Hindlimb muscle (tissue), 1 donor: ENCODE measurements at regions not wholly inside any gene's neighbourhood (a gene's known extent, or its start where the extent isn't known, plus 50 kb on each side); places are given as distances from the start of the nearest gene placed in this dataset.

ENCODE experiments used
- DNase-seq: peaks from one replicate; pipeline ENCODE4 v3.0.0-alpha.2; 2013

DNA sequence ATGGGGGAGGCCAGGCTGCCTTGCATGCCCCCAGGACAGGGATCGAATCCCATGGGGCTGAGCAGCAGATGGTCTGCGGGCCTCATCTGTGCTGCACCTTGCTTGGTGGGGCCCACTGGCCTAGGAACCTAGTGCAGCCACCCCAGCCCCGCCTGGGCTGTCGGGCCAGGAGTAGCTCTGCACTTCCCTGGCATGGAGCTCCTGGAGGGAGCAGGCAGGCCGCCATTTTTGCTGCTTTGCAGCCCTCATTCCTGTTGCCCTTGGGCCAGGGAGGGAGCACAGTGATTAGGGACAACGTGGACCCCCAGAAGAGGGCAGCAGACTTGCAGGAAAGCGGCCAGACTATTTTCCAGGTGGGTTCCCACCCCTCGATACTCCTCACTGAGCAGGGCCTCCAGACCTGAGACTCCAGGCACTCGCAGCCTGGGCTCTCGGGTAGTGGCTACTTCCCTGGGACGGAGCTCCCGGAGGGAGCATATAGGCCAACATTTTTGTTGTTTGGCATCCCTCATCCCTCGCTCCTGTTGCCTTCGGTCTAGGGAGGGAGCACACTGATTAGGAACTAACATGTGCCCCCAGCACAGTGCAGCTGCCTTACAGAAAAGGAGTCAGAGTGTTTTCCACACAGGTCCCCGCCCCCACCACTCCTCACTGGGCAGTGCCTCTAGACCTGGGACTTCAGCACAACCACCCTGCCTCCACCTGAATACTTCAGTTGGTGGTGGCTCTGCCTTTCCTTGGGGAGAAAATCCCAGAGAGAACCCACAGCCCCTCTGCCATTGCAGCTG lies 99.5 kb downstream of the MAIP1 start:
- no peak for DNase-seq

- no peak for DNase-seq
Observed at GRCh38 chr2:200056105-200056504, 100.7 kb downstream of the MAIP1 start.

- DNase-seq, result no peak
Observed at GRCh38 chr2:200063155-200063554, 107.8 kb downstream of the MAIP1 start.

DNA sequence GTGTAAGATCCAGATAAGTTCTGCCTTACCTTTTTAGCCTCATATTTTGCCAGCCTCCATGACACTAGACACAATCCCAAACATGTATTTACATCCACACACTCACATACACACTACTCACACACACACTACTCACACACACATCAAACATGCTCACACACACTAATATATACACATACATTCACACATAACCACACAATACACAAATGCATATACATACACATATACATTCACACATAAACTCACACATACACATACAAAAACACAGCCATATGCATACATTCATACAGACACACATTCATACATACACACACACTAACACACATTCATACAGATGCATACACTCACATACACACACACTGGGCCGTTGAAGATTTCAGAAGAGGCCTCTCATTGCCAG lies 109.5 kb downstream of the MAIP1 start:
- no peak for DNase-seq

DNA sequence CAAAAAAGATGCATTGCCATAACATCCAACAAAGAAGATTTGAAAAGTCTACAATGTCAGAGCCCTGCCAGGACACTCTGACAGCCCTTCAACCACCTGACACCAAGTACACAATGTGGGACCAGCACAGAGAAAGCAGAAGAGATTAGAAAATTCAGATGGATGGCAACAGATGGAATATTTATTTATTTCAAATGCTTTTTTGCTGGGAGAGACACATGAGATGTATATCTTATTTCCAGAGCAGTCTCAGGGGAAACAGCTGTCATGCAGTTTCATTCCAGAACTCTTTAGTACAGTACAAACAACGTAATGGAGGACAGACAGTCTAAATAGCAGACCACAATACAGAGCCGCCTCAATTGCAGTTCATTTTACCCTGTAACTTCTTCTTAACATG lies 110.1 kb downstream of the MAIP1 start:
- peak; percentile 54 for DNase-seq

GRCh38 chr2:200066417-200066816 lies 111.0 kb downstream of the MAIP1 start:
- DNase-seq, result no peak

GRCh38 chr2:200068642-200069041 lies 113.3 kb downstream of the MAIP1 start:
- DNase-seq, result no peak

GRCh38 chr2:200077210-200077650 lies 121.8 kb downstream of the MAIP1 start:
- no peak for DNase-seq

- DNase-seq, result no peak
Observed at GRCh38 chr2:200077838-200078237, 122.5 kb downstream of the MAIP1 start.

DNA sequence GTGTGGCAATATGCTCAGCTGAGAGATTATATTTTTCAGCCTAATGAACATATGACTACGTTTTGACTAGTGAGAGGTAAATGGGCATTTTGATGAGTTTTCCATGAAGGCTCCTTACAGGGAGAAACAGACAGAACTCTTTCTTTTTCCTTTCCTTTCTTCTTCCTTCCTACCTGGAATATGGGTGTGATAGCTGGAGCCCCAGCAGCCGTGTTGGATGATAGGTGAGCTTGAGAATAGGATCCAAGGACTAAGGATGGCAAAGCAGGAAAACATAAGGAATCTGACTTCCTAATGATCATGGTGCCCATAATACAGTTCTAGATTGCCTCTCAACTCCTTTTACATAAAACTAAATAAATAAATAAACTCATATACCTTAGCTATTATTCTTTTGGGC lies 124.0 kb downstream of the MAIP1 start:
- no peak for DNase-seq

- DNase-seq, result no peak
Observed at GRCh38 chr2:200081236-200081635, 125.9 kb downstream of the MAIP1 start.

GRCh38 chr2:200081811-200082210 lies 126.4 kb downstream of the MAIP1 start:
- DNase-seq, result no peak

GRCh38 chr2:200084036-200084435 lies 128.7 kb downstream of the MAIP1 start:
- no peak for DNase-seq

DNA sequence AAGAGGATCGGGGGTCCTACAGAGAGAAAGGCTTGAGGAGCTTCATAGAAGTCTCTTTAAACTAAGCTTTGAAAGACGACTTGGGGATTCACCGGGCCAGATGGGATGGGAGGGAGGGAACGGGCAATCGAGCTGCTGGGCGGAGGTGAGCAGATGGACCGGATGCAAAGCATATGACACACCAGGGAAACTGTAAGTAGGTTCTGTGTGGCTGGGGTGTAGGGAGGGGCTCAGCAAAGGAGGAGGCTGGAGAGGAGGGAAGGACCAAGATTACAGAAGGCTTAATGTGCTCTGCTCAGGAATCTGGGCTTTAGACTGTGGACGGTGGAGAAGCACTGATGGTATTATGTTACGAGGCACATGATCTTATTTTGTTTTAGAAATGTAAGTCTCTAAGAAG lies 131.5 kb downstream of the MAIP1 start:
- no peak for DNase-seq

DNA sequence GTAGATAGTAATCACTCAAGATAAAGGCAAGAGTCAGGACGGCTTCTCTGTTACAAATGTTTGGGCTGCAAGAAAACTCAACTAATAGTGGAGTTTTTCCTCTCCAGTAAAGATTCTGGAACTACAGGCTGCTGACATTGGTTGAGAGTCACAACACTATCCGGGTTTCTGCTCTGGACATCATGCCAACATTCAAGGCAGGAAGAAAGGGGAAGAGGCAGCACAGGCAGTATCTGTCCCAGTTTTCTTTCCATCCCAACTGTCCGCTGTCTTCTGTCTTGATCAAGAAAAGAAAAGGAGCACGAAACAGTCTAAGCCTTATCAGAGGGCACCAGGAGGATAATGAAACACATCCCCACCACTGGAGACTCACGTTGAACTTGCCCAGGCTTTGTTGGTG lies 132.1 kb downstream of the MAIP1 start:
- no peak for DNase-seq

DNA sequence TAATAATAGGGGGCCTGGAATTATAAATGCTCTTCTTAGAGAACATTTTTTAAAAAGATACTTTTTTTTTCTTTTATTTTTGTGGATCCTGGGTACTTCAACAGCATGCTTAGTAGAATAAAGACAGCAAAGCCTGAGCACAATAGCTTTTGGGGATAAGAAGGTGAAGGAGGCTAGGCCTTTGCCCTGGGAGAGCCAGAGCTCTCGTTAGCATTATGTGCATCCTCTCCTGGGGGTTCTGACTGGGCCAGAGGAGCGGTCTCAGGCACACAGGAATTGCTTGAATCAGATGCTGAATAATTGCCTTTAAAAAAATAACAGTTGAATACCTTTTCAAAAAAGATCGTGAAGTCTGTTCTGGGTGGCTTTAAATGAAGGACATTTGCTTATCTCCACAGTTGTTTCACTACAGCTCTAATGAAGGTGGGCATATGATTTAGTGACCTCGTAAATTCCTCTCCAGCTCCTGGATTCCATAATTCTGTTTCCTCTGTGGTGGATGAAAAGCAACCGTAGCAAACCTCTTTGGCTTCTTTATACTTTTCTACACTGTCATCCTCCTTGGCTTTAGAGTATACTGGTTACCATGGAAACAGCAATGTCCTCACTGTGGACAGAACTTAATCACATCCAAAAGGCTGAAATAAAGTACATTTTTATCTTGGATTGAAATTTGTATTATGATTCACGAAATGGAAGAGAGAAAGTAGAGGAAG lies 133.8 kb downstream of the MAIP1 start:
- DNase-seq, result no peak

GRCh38 chr2:200089756-200090109 lies 134.4 kb downstream of the MAIP1 start:
- no peak for DNase-seq

- no peak for DNase-seq
Observed at GRCh38 chr2:200090683-200091082, 135.3 kb downstream of the MAIP1 start.

GRCh38 chr2:200091126-200091525 lies 135.7 kb downstream of the MAIP1 start:
- DNase-seq, result no peak

GRCh38 chr2:200092235-200092634 lies 136.9 kb downstream of the MAIP1 start:
- DNase-seq, result no peak

DNA sequence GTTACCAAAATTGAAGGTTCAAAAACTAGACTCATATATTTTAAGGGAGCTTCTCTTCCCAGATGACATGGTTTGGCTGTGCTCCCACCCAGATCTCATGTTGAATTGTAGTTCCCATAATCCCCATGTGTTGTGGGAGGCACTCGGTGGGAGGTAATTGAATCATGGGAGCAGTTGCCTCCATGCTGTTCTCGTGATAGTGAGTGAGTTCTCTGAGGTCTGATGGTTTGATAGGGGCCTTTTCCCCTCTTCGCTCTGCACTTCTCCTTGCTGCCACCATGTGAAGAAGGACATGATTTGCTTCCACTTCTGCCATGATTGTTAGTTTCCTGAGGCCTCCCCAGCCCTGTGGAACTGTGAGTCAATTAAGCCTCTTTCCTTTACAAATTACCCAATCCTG lies 140.1 kb downstream of the MAIP1 start:
- no peak for DNase-seq

- DNase-seq, result no peak
Observed at GRCh38 chr2:200099256-200099655, 143.9 kb downstream of the MAIP1 start.

- no peak for DNase-seq
Observed at GRCh38 chr2:200100027-200100426, 144.6 kb downstream of the MAIP1 start.

- DNase-seq, result no peak
Observed at GRCh38 chr2:200101922-200102321, 146.5 kb downstream of the MAIP1 start.
